HG03103 (cell line): ENCODE measurements at regions not wholly inside any gene's neighbourhood (a gene's known extent, or its start where the extent isn't known, plus 50 kb on each side); places are given as distances from the start of the nearest gene placed in this dataset.

Experiments
- ATAC-seq: cut with Tn5 transposase; IDR thresholded peaks from one replicate; pipeline ENCODE4 v1.9.1; 2021; ENCODE audit warnings: low read depth; ENCODE audit not compliant: unreplicated experiment

GRCh38 chr5:121695307-121695706 lies 156.4 kb upstream of the FTMT start:
- no peak for ATAC-seq

- no peak for ATAC-seq
Measured at GRCh38 chr5:121698690-121699089, 153.0 kb upstream of the FTMT start.

GRCh38 chr5:121701731-121702130 lies 150.0 kb upstream of the FTMT start:
- no peak for ATAC-seq

GRCh38 chr5:121702682-121703081 lies 149.0 kb upstream of the FTMT start:
- ATAC-seq = no peak

- ATAC-seq = no peak
Measured at GRCh38 chr5:121704291-121704690, 147.4 kb upstream of the FTMT start.

- ATAC-seq = no peak
Measured at GRCh38 chr5:121706686-121707085, 145.0 kb upstream of the FTMT start.

GRCh38 chr5:121707178-121707577 lies 144.5 kb upstream of the FTMT start:
- no peak for ATAC-seq

GRCh38 chr5:121711416-121711815 lies 140.3 kb upstream of the FTMT start:
- ATAC-seq = no peak

GRCh38 chr5:121719255-121719654 lies 132.4 kb upstream of the FTMT start:
- ATAC-seq = no peak

- no peak for ATAC-seq
Measured at GRCh38 chr5:121725450-121725849, 126.2 kb upstream of the FTMT start.

- no peak for ATAC-seq
Measured at GRCh38 chr5:121726991-121727390, 124.7 kb upstream of the FTMT start.

GRCh38 chr5:121731377-121731776 lies 120.3 kb upstream of the FTMT start:
- ATAC-seq = no peak

- no peak for ATAC-seq
Measured at GRCh38 chr5:121735618-121736017, 116.1 kb upstream of the FTMT start.

- ATAC-seq = no peak
Measured at GRCh38 chr5:121737120-121737519, 114.6 kb upstream of the FTMT start.

- no peak for ATAC-seq
Measured at GRCh38 chr5:121741156-121741555, 110.5 kb upstream of the FTMT start.

- ATAC-seq = no peak
Measured at GRCh38 chr5:121744577-121744976, 107.1 kb upstream of the FTMT start.

GRCh38 chr5:121745407-121745806 lies 106.3 kb upstream of the FTMT start:
- no peak for ATAC-seq

GRCh38 chr5:121746763-121747162 lies 104.9 kb upstream of the FTMT start:
- no peak for ATAC-seq

- ATAC-seq = no peak
Measured at GRCh38 chr5:121748686-121749085, 103.0 kb upstream of the FTMT start.

GRCh38 chr5:121752149-121752548 lies 99.5 kb upstream of the FTMT start:
- ATAC-seq = no peak

GRCh38 chr5:121755266-121755665 lies 96.4 kb upstream of the FTMT start:
- no peak for ATAC-seq

GRCh38 chr5:121757753-121758152 lies 93.9 kb upstream of the FTMT start:
- ATAC-seq = no peak

GRCh38 chr5:121758615-121759014 lies 93.1 kb upstream of the FTMT start:
- ATAC-seq = no peak
